Natural killer cell treated with Interleukin-12 subunit alpha and Interleukin-12 subunit beta and Interleukin-15 and Interleukin-18, amount 100 ng/mL, for 72 hours (primary cell): ENCODE measurements at regions not wholly inside any gene's neighbourhood (a gene's known extent, or its start where the extent isn't known, plus 50 kb on each side); places are given as distances from the start of the nearest gene placed in this dataset.
"Not testable (repeated sequence)": the region's sequence is repeated elsewhere in the genome, so short reads cannot be mapped to it uniquely, and the experiment has no call there.

ENCODE experiments used
- ATAC-seq, 2 donors: fragments of 150-1000 bp; cut with Tn5 transposase in 1 of 2; sonication (Bioruptor Pico), chemical (Tn5 transposase) in 1 of 2; 2 replicates each; pipeline ENCODE4 v1.10.0; 2021
- DNase-seq: peaks from one replicate; pipeline ENCODE4 v3.0.0; 2022; ENCODE audit warnings: low spot score
- H3K27ac Mint-ChIP-seq, 2 donors: 1 replicate in 1 of 2; 2 replicates in 1 of 2; pipeline ENCODE4 v1.8.0; 2022; ENCODE audit warnings: mixed read lengths in 2 of 2, mild to moderate bottlenecking in 1 of 2, moderate library complexity in 1 of 2
- H3K27me3 Mint-ChIP-seq, 2 donors: 1 replicate in 1 of 2; 2 replicates in 1 of 2; pipeline ENCODE4 v1.8.0; 2022; ENCODE audit warnings: mixed read lengths in 2 of 2
- H3K36me3 Mint-ChIP-seq: one replicate; pipeline ENCODE4 v1.8.0; 2022; ENCODE audit warnings: mixed read lengths
- H3K4me1 Mint-ChIP-seq, 2 donors: 1 replicate in 1 of 2; 2 replicates in 1 of 2; pipeline ENCODE4 v1.8.0; 2022; ENCODE audit warnings: low read depth in 2 of 2, mixed read lengths in 2 of 2, mild to moderate bottlenecking in 1 of 2
- H3K4me3 Mint-ChIP-seq: one replicate; pipeline ENCODE4 v1.8.0; 2022; ENCODE audit warnings: mixed read lengths
- H3K9me3 Mint-ChIP-seq: 2 replicates; pipeline ENCODE4 v1.8.0; 2022; ENCODE audit warnings: mixed read lengths

- H3K4me3 Mint-ChIP-seq, H3K4me1 Mint-ChIP-seq, H3K9me3 Mint-ChIP-seq, ATAC-seq, H3K27ac Mint-ChIP-seq, DNase-seq: not testable (repeated sequence)
- Mint-ChIP-seq H3K36me3 (peaks cover 24% of the 10 kb centered on the region), H3K27me3 (peaks cover 18 to 37% of the 10 kb centered on the region in 2 donors)
Measured at GRCh38 chr15:88965097-88965496, 51.9 kb upstream of the MFGE8 start.

DNA sequence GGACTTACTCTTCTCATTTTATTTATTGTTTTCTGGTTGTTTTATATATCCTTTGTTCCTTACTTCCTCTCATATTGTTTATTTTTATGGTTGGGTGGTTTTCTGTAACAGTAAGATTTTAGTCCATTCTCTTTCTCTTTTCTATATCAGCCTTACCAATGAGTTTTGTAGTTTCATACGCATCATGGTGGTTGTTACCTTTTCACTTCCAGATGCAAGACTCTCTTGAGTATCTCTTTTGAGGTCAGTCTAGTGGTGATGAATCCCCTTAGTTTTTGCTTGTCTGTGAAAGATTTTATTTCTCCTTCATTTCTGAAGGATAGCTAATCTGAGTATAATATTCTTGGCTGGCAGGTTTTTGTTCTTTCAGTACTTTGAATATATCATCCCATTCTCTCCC lies 57.1 kb upstream of the MFGE8 start:
- Mint-ChIP-seq H3K4me1 (no peaks in the 10 kb centered on the region), H3K36me3 (peaks cover 11% of the 10 kb centered on the region), H3K4me3 (no peak overlapping the region), H3K27me3 (peaks cover 9 to 15% of the 10 kb centered on the region in 2 donors), H3K9me3 (peaks cover 3% of the 10 kb centered on the region), H3K27ac (no peak overlapping the region)
- DNase-seq (no peak), ATAC-seq (no peak)

DNA sequence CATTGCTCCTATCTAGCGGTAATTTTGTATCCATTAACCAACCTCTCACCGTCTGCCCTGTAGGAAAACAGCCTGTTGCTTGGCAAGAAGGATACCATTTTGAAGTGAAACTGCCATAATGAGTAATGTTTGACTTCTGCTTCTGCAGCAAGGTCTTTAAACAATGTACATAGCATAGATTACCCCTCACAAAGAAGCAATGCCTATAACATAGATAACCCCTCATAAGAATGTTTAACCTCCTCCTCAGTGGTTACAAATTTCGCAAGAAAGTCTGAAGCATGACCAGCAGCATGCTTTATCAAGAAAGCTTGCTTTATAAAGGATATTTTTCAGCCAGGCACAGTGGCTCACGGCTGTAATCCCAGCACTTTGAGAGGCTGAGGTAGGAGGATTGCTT lies 61.2 kb upstream of the MFGE8 start:
- ATAC-seq: no peak

DNA sequence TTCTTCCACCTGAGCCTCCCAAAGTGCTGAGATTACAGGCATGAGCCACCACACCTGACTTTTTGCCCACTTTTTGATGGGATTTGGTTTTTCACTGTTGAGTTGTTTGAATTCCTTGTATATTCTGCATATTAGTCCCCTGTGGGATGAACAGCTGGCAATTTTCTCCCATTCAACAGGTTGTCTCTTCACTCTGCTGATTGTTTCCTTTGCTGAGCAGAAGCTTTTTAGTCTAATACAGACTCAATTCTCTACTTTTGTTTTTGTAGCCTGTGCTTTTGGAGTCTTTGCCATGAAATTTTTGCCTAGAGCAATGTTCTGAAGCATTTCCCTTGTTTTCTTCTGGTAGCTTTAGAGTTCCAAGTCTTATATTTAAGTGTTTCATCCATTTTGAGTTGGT lies 62.7 kb upstream of the MFGE8 start:
- no peaks in the 10 kb centered on the region for H3K36me3 Mint-ChIP-seq
- no peaks in the 10 kb centered on the region for H3K4me1 Mint-ChIP-seq
- ATAC-seq (no peak), DNase-seq (no peak)
- no peak overlapping the region for H3K27ac Mint-ChIP-seq
- H3K9me3 Mint-ChIP-seq: no peaks in the 10 kb centered on the region
- H3K27me3 Mint-ChIP-seq: peaks cover 0 to 9% of the 10 kb centered on the region in 2 donors
- no peak overlapping the region for H3K4me3 Mint-ChIP-seq

More for the DNA sequence above, 61.2 kb upstream of the MFGE8 start:
- peaks cover 9% of the 10 kb centered on the region in 2 donors for H3K27me3 Mint-ChIP-seq
- DNase-seq: no peak
- H3K4me1 Mint-ChIP-seq: no peaks in the 10 kb centered on the region
- H3K9me3 Mint-ChIP-seq: no peaks in the 10 kb centered on the region
- H3K36me3 Mint-ChIP-seq: no peaks in the 10 kb centered on the region
- H3K27ac Mint-ChIP-seq: no peak overlapping the region
- no peak overlapping the region for H3K4me3 Mint-ChIP-seq

DNA sequence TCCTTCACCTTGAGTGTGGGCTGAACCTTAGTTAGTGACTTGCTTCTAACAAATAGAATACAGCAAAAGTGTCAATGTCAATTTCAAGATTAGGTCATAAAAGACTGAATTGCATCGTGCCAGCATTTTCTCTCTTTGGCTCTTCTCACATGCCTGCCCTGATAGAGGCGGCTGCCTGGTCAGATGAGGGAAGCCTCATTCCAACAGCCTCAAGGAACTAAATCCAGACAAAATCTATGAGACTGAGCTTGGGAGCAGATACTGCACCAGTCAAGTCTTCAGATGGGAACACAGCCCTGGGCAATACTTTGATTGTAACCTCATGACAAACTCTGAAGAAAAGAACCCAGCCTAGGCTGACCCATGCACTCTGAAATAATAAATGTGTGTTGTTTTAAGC lies 63.5 kb upstream of the MFGE8 start:
- Mint-ChIP-seq H3K4me3 (no peak overlapping the region), H3K36me3 (no peaks in the 10 kb centered on the region), H3K27me3 (peaks cover 0 to 9% of the 10 kb centered on the region in 2 donors), H3K27ac (no peak overlapping the region), H3K9me3 (no peaks in the 10 kb centered on the region), H3K4me1 (no peaks in the 10 kb centered on the region)
- ATAC-seq (no peak), DNase-seq (no peak)

- Mint-ChIP-seq H3K36me3 (no peaks in the 10 kb centered on the region), H3K27ac (no peak overlapping the region), H3K27me3 (peaks cover 0 to 3% of the 10 kb centered on the region in 2 donors), H3K4me1 (no peaks in the 10 kb centered on the region), H3K4me3 (no peak overlapping the region), H3K9me3 (no peaks in the 10 kb centered on the region)
- DNase-seq (no peak), ATAC-seq (no peak)
Measured at GRCh38 chr15:88979674-88980073, 66.5 kb upstream of the MFGE8 start.

- DNase-seq (no peak), ATAC-seq (no peak)
- Mint-ChIP-seq H3K9me3 (no peaks in the 10 kb centered on the region), H3K36me3 (no peaks in the 10 kb centered on the region), H3K27ac (no peak overlapping the region), H3K27me3 (peaks cover 0 to 3% of the 10 kb centered on the region in 2 donors), H3K4me1 (no peaks in the 10 kb centered on the region), H3K4me3 (no peak overlapping the region)
Measured at GRCh38 chr15:88980498-88980897, 67.3 kb upstream of the MFGE8 start.

DNA sequence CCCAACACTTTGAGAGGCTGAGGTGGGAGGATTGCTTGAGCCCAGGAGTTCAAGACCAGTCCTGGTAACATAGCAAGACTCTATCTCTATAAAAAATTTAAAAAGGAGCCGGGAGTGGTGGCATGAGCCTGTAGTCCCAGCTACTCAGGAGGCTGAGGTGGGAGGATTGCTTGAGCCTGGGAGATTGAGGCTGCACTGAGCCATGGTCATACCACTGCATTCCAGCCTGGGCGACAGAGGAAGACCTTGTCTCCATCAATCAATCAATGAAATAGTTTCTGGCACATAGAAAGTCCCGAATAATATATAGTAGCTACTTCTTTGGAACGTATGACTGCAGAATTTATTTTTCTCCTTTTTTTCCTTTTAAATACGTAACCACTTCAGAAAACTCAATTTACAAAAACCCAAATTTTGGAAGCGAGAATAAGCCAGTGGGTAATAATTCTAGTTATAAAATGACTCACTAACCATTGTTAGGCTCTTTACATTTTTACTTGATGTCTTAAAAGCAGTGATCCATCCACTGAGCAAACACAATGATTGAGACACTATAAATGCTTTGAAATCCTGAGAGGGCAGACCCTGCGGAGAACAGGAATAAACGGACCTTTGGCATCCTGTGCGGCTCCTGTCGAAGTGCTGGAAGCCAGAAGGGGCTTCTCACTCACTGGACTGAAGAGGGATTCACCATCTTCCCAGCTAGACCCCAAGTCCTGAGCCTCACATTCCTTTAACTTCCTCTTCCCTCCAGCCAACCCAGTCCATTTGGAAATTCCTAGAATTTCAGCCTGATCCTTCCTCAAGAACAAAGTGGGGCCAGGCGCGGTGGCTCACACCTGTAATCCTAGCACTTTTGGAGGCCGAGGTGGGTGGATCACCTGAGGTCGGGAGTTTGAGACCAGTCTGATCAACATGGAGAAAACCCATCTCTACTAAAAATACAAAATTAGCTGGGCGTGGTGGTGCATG lies 68.4 kb upstream of the MFGE8 start:
- Mint-ChIP-seq H3K9me3 (no peaks in the 10 kb centered on the region), H3K4me3 (no peak overlapping the region), H3K36me3 (no peaks in the 10 kb centered on the region), H3K4me1 (peaks cover 0 to 2% of the 10 kb centered on the region in 2 donors), H3K27ac (no peak overlapping the region), H3K27me3 (peaks cover 0 to 1% of the 10 kb centered on the region in 2 donors)
- DNase-seq: no peak
- no peak for ATAC-seq

DNA sequence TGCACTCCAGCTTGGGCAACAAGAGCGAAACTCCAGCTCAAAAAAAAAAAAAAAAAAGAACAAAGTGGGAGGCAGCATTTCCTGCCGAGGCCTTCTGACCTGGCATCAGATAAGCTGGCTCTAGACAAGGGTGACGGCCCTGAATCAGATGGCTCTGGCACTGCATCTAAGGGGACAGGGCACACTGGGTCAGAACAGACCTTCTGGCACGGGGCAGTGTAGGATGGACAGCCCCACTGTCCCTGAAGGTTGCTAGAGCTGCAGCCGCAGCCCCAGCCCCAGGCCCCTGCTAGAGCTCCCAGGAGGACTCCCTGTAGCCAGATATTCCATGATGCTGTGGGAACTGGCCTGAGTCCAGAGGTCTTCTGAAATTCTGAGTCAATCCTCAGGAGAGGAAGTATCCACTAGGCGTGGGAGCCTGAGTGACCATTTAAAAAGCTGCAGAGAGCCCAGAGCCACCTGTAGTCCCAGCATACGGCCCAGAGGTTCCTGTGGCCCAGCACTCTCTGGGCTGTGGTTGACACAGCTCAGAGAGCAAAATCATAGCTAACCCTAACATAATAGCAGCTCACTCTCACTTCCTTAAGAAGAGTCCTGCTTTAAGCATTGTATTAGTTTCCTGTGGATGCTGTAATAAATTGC lies 69.2 kb upstream of the MFGE8 start:
- no peaks in the 10 kb centered on the region for H3K36me3 Mint-ChIP-seq
- H3K27ac Mint-ChIP-seq: no peak overlapping the region
- ATAC-seq (peak; percentile 33 to 62), DNase-seq (no peak)
- no peaks in the 10 kb centered on the region for H3K27me3 Mint-ChIP-seq
- no peaks in the 10 kb centered on the region for H3K9me3 Mint-ChIP-seq
- H3K4me3 Mint-ChIP-seq: no peak overlapping the region
- H3K4me1 Mint-ChIP-seq: peaks cover 0 to 2% of the 10 kb centered on the region in 2 donors

- H3K4me3 Mint-ChIP-seq: no peak overlapping the region
- no peak overlapping the region for H3K27ac Mint-ChIP-seq
- DNase-seq (no peak), ATAC-seq (no peak)
- no peaks in the 10 kb centered on the region for H3K36me3 Mint-ChIP-seq
- H3K9me3 Mint-ChIP-seq: no peaks in the 10 kb centered on the region
- H3K27me3 Mint-ChIP-seq: no peaks in the 10 kb centered on the region
- H3K4me1 Mint-ChIP-seq: peaks cover 0 to 2% of the 10 kb centered on the region in 2 donors
Measured at GRCh38 chr15:88982946-88983342, 69.8 kb upstream of the MFGE8 start.

DNA sequence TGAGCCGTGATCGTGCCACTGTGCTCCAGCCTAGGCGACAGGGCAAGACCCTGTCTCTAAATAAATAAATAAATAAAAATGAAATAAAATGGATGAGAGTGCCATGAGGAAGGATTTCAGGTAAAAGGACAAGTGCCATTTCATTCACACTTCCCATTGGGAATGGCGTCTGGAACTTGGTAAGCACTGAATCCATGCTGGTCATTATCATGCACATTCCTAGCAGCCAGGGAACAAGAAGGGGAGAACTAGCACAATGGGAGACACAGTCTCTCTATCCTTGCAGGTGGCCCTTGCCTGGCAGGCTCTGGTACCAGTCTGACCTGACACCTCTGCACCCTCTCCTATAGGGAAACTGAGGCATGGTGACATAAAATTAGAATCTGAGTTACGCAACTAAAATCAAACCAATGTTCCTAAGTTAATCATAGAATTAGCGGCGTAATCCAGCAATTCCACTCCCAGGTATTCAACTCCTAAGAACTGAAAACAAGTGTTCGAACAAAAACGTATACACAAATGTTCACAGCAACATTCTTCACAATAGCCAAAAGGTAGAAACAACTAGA lies 70.8 kb upstream of the MFGE8 start:
- Mint-ChIP-seq H3K27ac (no peak overlapping the region), H3K36me3 (no peaks in the 10 kb centered on the region), H3K4me3 (no peak overlapping the region), H3K9me3 (no peaks in the 10 kb centered on the region), H3K4me1 (peaks cover 0 to 2% of the 10 kb centered on the region in 2 donors), H3K27me3 (no peaks in the 10 kb centered on the region)
- DNase-seq: no peak
- no peak for ATAC-seq

GRCh38 chr15:88985547-88986393 lies 72.6 kb upstream of the MFGE8 start:
- Mint-ChIP-seq H3K4me1 (peaks cover 0 to 2% of the 10 kb centered on the region in 2 donors), H3K9me3 (no peaks in the 10 kb centered on the region), H3K36me3 (no peaks in the 10 kb centered on the region), H3K27me3 (peaks cover 0 to 4% of the 10 kb centered on the region in 2 donors), H3K27ac (no peak overlapping the region), H3K4me3 (no peak overlapping the region)
- DNase-seq: no peak
- ATAC-seq: no peak

DNA sequence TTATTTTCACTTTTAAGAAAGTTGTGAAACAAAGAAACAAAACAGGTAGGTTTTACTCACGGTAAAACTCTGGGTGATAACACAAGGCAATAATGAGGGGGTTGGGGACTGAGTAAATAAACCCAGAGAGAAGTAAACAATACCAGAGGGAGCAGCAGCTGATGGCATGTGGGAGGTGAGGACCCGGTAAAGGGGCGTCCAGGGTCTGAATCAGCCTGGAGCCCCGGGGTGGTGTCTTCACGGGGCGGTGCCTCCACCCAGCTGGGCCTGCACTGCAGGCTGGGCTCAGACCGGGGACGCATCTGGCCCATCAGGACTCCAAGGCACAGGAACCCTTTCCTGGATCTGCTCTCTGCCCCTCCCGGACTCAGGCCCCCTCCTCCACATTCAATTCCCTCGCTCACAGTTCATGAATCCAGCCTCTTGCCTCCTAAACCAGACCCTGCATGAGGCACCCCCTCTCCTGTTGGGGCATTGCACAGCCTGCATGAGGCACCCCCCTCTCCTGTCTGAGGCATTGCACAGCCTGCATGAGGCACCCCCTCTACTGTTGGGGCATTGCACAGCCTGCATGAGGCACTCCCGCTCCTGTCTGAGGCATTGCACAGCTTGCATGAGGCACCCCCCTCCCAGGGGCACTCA lies 73.9 kb upstream of the MFGE8 start:
- no peak overlapping the region for H3K27ac Mint-ChIP-seq
- ATAC-seq (peak in 1 of 2 donors; percentile 28), DNase-seq (no peak)
- peaks cover 0 to 2% of the 10 kb centered on the region in 2 donors for H3K4me1 Mint-ChIP-seq
- H3K4me3 Mint-ChIP-seq: no peak overlapping the region
- H3K9me3 Mint-ChIP-seq: no peaks in the 10 kb centered on the region
- peaks cover 0 to 8% of the 10 kb centered on the region in 2 donors for H3K27me3 Mint-ChIP-seq
- no peaks in the 10 kb centered on the region for H3K36me3 Mint-ChIP-seq
